SK-N-MC (cell line): ENCODE measurements at regions not wholly inside any gene's neighbourhood (a gene's known extent, or its start where the extent isn't known, plus 50 kb on each side); places are given as distances from the start of the nearest gene placed in this dataset.
"Not testable (repeated sequence)": the region's sequence is repeated elsewhere in the genome, so short reads cannot be mapped to it uniquely, and the experiment has no call there.

ENCODE experiments used
- DNase-seq: peaks from one replicate; pipeline ENCODE4 v3.0.0-alpha.2; 2011; ENCODE audit warnings: low read depth, low spot score
- H3K27ac ChIP-seq: fragments of 200-600 bp; sonication (generic); 2 replicates; pipeline ENCODE4 v1.5.1; 2016; ENCODE audit warnings: mixed run types
- H3K36me3 ChIP-seq: fragments of 200-600 bp; sonication (generic); 2 replicates; pipeline ENCODE4 v1.6.1; 2017; ENCODE audit warnings: antibody characterized with exemption, low read length, mixed read lengths; ENCODE audit not compliant: insufficient read depth
- H3K4me3 ChIP-seq: fragments of 200-600 bp; sonication (generic); 2 replicates; pipeline ENCODE4 v1.5.1; 2016
- H3K9ac ChIP-seq: fragments of 200-600 bp; sonication (generic); 2 replicates; pipeline ENCODE4 v1.8.0; 2017; ENCODE audit warnings: mixed run types, mixed read lengths; ENCODE audit not compliant: insufficient read length
- H3K9me3 ChIP-seq: fragments of 200-600 bp; sonication (generic); 2 replicates; pipeline ENCODE4 v1.6.1; 2017; ENCODE audit warnings: low read depth, mild to moderate bottlenecking, antibody characterized with exemption, low read length, moderate library complexity, mixed read lengths
- EZH2 ChIP-seq: fragments of 200-600 bp; sonication (generic); IDR thresholded peaks from one replicate; pipeline ENCODE4 v1.6.1; 2017; ENCODE audit warnings: antibody characterized with exemption
- FOXP2 ChIP-seq: optimal IDR thresholded peaks from 2 replicates; pipeline ENCODE3; 2011; ENCODE audit warnings: mild to moderate bottlenecking, moderate library complexity; ENCODE audit not compliant: insufficient read depth; ENCODE audit errors: extremely low read length, control extremely low read depth
- POLR2AphosphoS5 ChIP-seq: IDR thresholded peaks from 2 replicates; pipeline ENCODE4 v1.6.1; 2012; ENCODE audit warnings: mild to moderate bottlenecking, low read depth, low read length, borderline replicate concordance

GRCh38 chr3:106063909-106064308 lies 195.1 kb upstream of the CBLB start:
- Histone ChIP-seq H3K36me3 (no peaks in the 10 kb centered on the region), H3K4me3 (no peak overlapping the region), H3K27ac (no peak overlapping the region), H3K9ac (no peak overlapping the region), H3K9me3 (no peaks in the 10 kb centered on the region)
- no peak for TF ChIP-seq POLR2AphosphoS5
- no peak for TF ChIP-seq EZH2
- no peak for TF ChIP-seq FOXP2
- DNase-seq = no peak

DNA sequence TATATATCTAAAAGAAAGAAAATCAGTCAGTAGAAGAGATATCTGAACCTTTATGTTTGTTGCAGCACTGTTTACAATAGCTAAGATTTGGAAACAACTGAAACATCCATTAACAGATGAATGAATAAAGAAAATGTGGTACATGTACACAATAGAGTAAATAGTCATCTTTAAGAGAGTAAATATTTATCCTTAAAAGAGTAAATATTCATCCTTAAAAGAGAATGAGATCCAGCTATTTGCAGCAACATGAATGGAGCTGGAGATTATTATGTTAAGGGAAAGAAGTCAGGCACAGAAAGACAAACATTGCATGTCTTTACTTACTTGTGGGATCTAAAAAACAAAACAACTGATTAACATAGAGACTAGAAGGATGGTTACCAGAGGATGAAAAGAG lies 197.0 kb upstream of the CBLB start:
- Histone ChIP-seq H3K9ac (no peak overlapping the region), H3K27ac (no peak overlapping the region), H3K9me3 (no peaks in the 10 kb centered on the region), H3K36me3 (no peaks in the 10 kb centered on the region), H3K4me3 (no peak overlapping the region)
- no peak for DNase-seq
- TF ChIP-seq POLR2AphosphoS5 = no peak

DNA sequence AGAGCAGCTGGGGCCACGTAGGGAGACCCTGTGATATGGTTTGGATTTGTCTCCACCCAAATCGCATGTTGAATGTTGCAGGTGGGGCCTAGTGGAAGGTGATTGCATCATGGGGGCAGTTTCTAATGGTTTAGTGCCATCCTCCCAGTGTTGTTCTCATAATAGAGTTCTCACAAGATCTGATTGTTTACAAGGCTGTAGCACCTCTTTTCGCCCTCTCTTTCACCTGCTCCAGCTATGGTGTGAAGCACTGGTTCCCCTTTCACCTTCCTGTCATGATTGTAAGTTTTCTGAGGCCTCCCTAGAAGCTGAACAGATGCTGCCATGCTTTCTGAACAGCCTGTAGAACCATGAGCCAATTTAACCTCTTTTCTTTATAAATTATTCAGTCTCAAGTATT lies 198.9 kb upstream of the CBLB start:
- Histone ChIP-seq H3K9me3 (no peaks in the 10 kb centered on the region), H3K27ac (no peak overlapping the region), H3K9ac (no peak overlapping the region), H3K36me3 (no peaks in the 10 kb centered on the region), H3K4me3 (no peak overlapping the region)
- DNase-seq = no peak
- TF ChIP-seq FOXP2 = no peak
- no peak for TF ChIP-seq EZH2
- TF ChIP-seq POLR2AphosphoS5 = no peak

DNA sequence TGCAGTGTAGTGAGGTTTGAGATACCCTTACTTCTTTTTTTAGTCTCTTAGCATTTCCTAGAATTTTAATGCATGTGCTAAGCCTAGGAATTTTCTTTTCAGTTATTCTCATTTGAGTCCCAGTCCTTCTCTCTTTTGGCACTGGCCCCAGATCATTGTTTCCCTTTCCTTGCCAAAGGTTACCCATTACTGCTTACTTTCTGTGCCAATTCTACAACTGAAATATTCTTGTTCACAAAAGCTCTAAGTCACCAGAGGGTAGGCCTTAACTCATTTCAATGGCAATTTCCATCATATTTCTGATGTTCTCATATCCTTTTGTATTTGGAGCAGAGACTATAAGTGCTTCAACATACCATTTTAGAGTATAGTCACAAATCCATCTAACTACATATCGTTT lies 199.6 kb upstream of the CBLB start:
- Histone ChIP-seq H3K27ac (no peak overlapping the region), H3K4me3 (no peak overlapping the region), H3K36me3 (no peaks in the 10 kb centered on the region), H3K9me3 (no peaks in the 10 kb centered on the region), H3K9ac (no peak overlapping the region)
- DNase-seq = no peak
- TF ChIP-seq FOXP2 (no peak), EZH2 (no peak), POLR2AphosphoS5 (no peak)

DNA sequence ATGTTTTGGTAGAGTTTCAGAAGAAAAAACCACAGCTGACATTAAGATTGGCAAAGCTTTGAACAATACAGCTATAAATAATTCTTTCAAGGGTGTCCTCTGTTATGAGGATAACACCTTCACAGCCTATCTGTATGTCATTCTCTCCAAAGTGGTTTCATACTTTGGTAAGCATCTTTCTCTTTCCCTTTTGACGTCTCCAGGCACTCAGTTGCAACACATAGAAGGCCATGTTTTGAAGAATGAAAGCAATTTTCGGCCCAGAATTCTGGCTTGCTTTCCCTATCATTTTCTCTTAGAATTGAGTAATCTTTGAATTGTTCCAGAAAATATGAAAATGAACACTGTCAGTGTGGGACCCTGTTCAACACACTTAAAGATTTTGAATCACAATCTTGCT lies 200.0 kb upstream of the CBLB start:
- no peak overlapping the region for H3K9ac ChIP-seq
- H3K27ac ChIP-seq = no peak overlapping the region
- DNase-seq = no peak
- no peaks in the 10 kb centered on the region for H3K36me3 ChIP-seq
- H3K4me3 ChIP-seq = no peak overlapping the region
- no peak for TF ChIP-seq FOXP2
- TF ChIP-seq POLR2AphosphoS5 = no peak
- TF ChIP-seq EZH2 = no peak
- no peaks in the 10 kb centered on the region for H3K9me3 ChIP-seq

DNA sequence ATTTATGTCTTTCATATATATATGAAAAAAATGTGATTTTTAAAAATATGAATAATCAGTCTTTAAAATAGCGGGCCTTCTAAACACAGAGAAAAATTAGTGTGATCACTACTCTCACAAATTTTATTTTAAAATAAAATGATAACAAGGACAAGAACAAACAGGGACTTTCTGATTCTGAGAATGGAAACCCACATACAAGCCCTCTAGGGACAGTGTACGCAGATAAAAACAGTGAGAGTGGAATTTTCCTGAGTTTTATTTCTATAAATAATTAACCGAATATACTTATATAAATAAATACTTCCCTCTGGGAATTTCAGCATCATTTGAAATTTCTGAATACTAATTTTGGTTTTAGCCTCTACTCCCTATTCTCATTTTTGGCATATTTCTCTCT lies 201.4 kb upstream of the CBLB start:
- Histone ChIP-seq H3K4me3 (no peak overlapping the region), H3K27ac (no peak overlapping the region), H3K36me3 (no peaks in the 10 kb centered on the region), H3K9me3 (no peaks in the 10 kb centered on the region), H3K9ac (no peak overlapping the region)
- TF ChIP-seq FOXP2 = no peak
- TF ChIP-seq EZH2 = no peak
- no peak for TF ChIP-seq POLR2AphosphoS5
- DNase-seq = no peak

GRCh38 chr3:106071306-106071705 lies 202.5 kb upstream of the CBLB start:
- TF ChIP-seq POLR2AphosphoS5 (no peak), FOXP2 (no peak), EZH2 (no peak)
- H3K9ac ChIP-seq = no peak overlapping the region

GRCh38 chr3:106072596-106072995 lies 203.8 kb upstream of the CBLB start:
- H3K36me3 ChIP-seq, H3K9ac ChIP-seq, H3K4me3 ChIP-seq, H3K27ac ChIP-seq, DNase-seq, H3K9me3 ChIP-seq: not testable (repeated sequence)

More at GRCh38 chr3:106071306-106071705, 202.5 kb upstream of the CBLB start:
- Histone ChIP-seq H3K36me3 (no peaks in the 10 kb centered on the region), H3K4me3 (no peak overlapping the region), H3K27ac (no peak overlapping the region), H3K9me3 (no peaks in the 10 kb centered on the region)
- no peak for DNase-seq

GRCh38 chr3:106073806-106074205 lies 205.0 kb upstream of the CBLB start:
- H3K36me3 ChIP-seq, H3K9ac ChIP-seq, H3K4me3 ChIP-seq, DNase-seq, H3K27ac ChIP-seq, H3K9me3 ChIP-seq: not testable (repeated sequence)

- H3K36me3 ChIP-seq, H3K27ac ChIP-seq, H3K9me3 ChIP-seq, DNase-seq, H3K9ac ChIP-seq, H3K4me3 ChIP-seq: not testable (repeated sequence)
Observed at GRCh38 chr3:106075731-106076130, 206.9 kb upstream of the CBLB start.
